Ishikawa (cell line): ENCODE measurements at regions not wholly inside any gene's neighbourhood (a gene's known extent, or its start where the extent isn't known, plus 50 kb on each side); places are given as distances from the start of the nearest gene placed in this dataset.

Experiments
- CEBPB ChIP-seq: IDR thresholded peaks from 2 replicates; pipeline ENCODE4 v1.6.1; 2012
- CREB1 ChIP-seq: IDR thresholded peaks from 2 replicates; pipeline ENCODE4 v1.6.1; 2012; ENCODE audit warnings: low read depth
- EGR1 ChIP-seq: IDR thresholded peaks from 2 replicates; pipeline ENCODE4 v1.6.1; 2012
- EP300 ChIP-seq: IDR thresholded peaks from 2 replicates; pipeline ENCODE4 v1.6.1; 2012; ENCODE audit warnings: borderline replicate concordance
- FOXM1 ChIP-seq: IDR thresholded peaks from 2 replicates; pipeline ENCODE4 v1.6.1; 2012; ENCODE audit warnings: low read depth, borderline replicate concordance
- NFIC ChIP-seq: IDR thresholded peaks from 2 replicates; pipeline ENCODE4 v1.6.1; 2012
- RAD21 ChIP-seq: IDR thresholded peaks from 2 replicates; pipeline ENCODE4 v1.6.1; 2012; ENCODE audit warnings: low read depth
- REST ChIP-seq: IDR thresholded peaks from 2 replicates; pipeline ENCODE4 v1.6.1; 2012; ENCODE audit warnings: low read depth, mild to moderate bottlenecking
- TAF1 ChIP-seq: IDR thresholded peaks from 2 replicates; pipeline ENCODE4 v1.6.1; 2012; ENCODE audit warnings: low read depth, mild to moderate bottlenecking
- TCF12 ChIP-seq: IDR thresholded peaks from 2 replicates; pipeline ENCODE4 v1.6.1; 2012; ENCODE audit warnings: low read depth
- TEAD4 ChIP-seq: IDR thresholded peaks from 2 replicates; pipeline ENCODE4 v1.6.1; 2012
- YY1 ChIP-seq: IDR thresholded peaks from 2 replicates; pipeline ENCODE4 v1.6.1; 2012; ENCODE audit warnings: low read depth
- ZBTB7A ChIP-seq: IDR thresholded peaks from 2 replicates; pipeline ENCODE4 v1.6.1; 2012; ENCODE audit warnings: low read depth
- TF ChIP-seq, protein P1 (sequence below): IDR thresholded peaks from 2 replicates; pipeline ENCODE4 v1.6.1; 2012
- TF ChIP-seq, protein P2 (sequence below): IDR thresholded peaks from 2 replicates; pipeline ENCODE4 v1.6.1; 2012

GRCh38 chr4:121253961-121254360 lies 89.8 kb upstream of the TNIP3 start:
- TF ChIP-seq REST (no peak), EP300 (no peak), FOXM1 (no peak), RAD21 (no peak), EGR1 (no peak), TEAD4 (no peak), ZBTB7A (no peak), CREB1 (no peak), YY1 (no peak), TCF12 (no peak), NFIC (no peak), CEBPB (no peak), TAF1 (no peak)
- TF ChIP-seq, protein P1, sequence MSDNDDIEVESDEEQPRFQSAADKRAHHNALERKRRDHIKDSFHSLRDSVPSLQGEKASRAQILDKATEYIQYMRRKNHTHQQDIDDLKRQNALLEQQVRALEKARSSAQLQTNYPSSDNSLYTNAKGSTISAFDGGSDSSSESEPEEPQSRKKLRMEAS = no peak
- TF ChIP-seq, protein P2, sequence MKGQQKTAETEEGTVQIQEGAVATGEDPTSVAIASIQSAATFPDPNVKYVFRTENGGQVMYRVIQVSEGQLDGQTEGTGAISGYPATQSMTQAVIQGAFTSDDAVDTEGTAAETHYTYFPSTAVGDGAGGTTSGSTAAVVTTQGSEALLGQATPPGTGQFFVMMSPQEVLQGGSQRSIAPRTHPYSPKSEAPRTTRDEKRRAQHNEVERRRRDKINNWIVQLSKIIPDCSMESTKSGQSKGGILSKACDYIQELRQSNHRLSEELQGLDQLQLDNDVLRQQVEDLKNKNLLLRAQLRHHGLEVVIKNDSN = no peak

GRCh38 chr4:121252224-121252806 lies 88.2 kb upstream of the TNIP3 start:
- TF ChIP-seq RAD21 (peak; percentile 66), TCF12 (no peak), YY1 (no peak), TAF1 (no peak)

DNA sequence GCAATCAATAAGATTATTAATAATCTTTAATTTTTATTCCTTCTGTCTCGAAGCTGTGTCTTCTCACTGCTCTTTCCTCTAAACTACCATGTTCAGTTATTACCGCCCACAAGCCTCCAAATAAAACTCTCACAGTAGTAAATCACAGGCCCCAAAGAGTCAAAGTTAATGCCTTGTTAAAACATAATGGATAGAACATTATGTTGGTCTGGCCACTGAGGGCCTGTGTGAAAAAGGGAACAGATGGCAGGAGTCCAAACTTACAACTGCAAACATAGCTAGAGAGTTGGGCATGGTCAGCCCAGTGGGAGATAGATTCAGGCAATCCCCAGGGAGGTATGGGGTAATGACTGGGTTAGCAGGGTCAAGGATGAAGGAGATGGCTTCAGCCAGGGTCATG lies 84.6 kb upstream of the TNIP3 start:
- TF ChIP-seq TCF12 = no peak
- no peak for TF ChIP-seq NFIC
- TF ChIP-seq YY1 = no peak
- no peak for TF ChIP-seq TEAD4
- no peak for TF ChIP-seq ZBTB7A
- TF ChIP-seq, protein P1 = no peak

GRCh38 chr4:121246698-121247097 lies 82.6 kb upstream of the TNIP3 start:
- TF ChIP-seq TEAD4 = no peak
- no peak for TF ChIP-seq YY1
- no peak for TF ChIP-seq EP300
- no peak for TF ChIP-seq CEBPB
- TF ChIP-seq TCF12 = no peak
- TF ChIP-seq NFIC = no peak
- TF ChIP-seq, protein P1 = no peak
- no peak for TF ChIP-seq TAF1
- no peak for TF ChIP-seq CREB1
- no peak for TF ChIP-seq ZBTB7A
- TF ChIP-seq FOXM1 = no peak
- TF ChIP-seq RAD21 = no peak
- TF ChIP-seq REST = no peak
- TF ChIP-seq, protein P2 = no peak

DNA sequence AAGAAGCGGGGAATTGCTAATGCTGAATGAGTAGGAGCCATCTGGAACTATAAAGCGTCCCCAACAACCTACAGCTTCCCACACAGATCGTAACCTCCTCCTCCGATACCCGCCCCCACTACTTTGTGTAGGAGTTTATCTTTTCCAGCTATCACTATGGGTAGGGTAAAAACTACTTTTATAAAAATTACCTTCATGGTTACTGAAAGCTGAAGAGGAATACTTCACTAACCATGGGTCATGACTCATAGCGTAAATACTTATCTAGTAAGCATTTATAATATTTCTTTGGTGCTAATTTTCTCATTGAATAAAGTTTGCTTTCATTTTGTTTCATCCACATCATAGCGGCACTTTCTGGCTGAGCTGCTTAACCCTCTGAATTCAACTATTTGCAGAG lies 79.4 kb upstream of the TNIP3 start:
- TF ChIP-seq TCF12 (no peak), REST (no peak), CEBPB (no peak), NFIC (no peak), RAD21 (no peak), ZBTB7A (no peak), TEAD4 (no peak), FOXM1 (no peak), CREB1 (no peak), EP300 (no peak), YY1 (no peak), TAF1 (no peak), EGR1 (no peak)
- TF ChIP-seq, protein P1 = no peak
- TF ChIP-seq, protein P2 = no peak
